ENCODE measurements at regions not wholly inside any gene's neighbourhood (a gene's known extent, or its start where the extent isn't known, plus 50 kb on each side); places are given as distances from the start of the nearest gene placed in this dataset.

DNA sequence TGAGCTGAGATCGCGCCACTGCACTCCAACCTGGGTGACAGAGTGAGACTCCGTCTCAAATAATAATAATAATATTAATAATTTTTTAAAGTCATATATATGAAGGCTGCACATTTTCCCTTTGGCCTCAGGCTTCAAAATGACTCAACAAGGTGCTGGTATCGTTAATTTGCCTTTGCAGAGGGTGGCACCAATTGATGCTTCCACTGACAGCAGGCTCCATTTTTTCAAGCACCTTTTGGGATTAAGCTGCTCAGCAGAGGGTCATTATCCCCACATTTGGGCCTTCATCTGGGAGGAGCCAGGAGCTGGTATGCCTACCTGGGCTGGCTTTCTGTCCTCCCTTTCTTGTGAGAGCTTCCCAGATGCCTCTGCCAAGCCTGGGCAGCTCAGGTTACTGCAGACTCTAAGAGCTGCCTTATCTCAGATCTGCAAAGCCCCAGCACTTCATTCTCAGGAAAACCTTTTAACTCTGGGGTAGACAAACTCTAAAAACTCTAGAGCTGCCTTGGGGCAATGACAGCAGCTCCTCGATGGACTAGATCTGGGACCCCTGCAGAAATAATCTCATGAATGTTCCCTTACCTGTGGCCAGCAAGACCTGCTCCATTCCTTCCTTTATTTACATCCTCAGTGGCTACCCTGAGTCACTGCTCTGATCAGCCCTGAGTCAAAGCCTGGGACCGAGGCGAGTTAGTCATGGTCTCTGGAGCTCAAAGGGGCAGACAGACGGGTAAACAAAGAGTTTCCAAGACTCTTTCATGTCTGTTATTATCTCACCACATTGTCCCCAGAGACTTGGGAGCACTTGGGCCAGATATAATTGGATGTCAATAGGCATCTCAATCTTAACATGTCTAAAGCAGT, 80.0 kb upstream of the EYA2 start:
- H3K4me3 Mint-ChIP-seq: peak overlapping the region; percentile 56
- H3K9me3 Mint-ChIP-seq: no peaks in the 10 kb centered on the region
- peaks cover 8% of the 10 kb centered on the region; the same call in 1 of the 2 replicates for H3K27me3 Mint-ChIP-seq (ENCODE audit: insufficient read depth)
- H3K27ac Mint-ChIP-seq: peak overlapping the region; percentile 43; the same call in 1 of the 2 replicates
- no peak for TF ChIP-seq CTCF (IDR thresholded peaks at IDR 0.05)
- no peaks in the 10 kb centered on the region for H3K36me3 Mint-ChIP-seq (ENCODE audit: low read depth)
- H3K4me1 Mint-ChIP-seq (ENCODE audit: low read depth): peaks cover 32% of the 10 kb centered on the region
- peak; percentile 79 for DNase-seq

GRCh38 chr20:46816097-46816496, 78.5 kb upstream of the EYA2 start:
- H3K9me3 Mint-ChIP-seq: no peaks in the 10 kb centered on the region
- TF ChIP-seq CTCF (IDR thresholded peaks at IDR 0.05): no peak
- no peaks in the 10 kb centered on the region for H3K36me3 Mint-ChIP-seq (ENCODE audit: low read depth)
- DNase-seq: no peak
- peaks cover 32% of the 10 kb centered on the region for H3K4me1 Mint-ChIP-seq (ENCODE audit: low read depth)
- H3K27ac Mint-ChIP-seq: no peak overlapping the region
- peaks cover 4% of the 10 kb centered on the region; the same call in 1 of the 2 replicates for H3K27me3 Mint-ChIP-seq (ENCODE audit: insufficient read depth)
- no peak overlapping the region for H3K4me3 Mint-ChIP-seq

DNA sequence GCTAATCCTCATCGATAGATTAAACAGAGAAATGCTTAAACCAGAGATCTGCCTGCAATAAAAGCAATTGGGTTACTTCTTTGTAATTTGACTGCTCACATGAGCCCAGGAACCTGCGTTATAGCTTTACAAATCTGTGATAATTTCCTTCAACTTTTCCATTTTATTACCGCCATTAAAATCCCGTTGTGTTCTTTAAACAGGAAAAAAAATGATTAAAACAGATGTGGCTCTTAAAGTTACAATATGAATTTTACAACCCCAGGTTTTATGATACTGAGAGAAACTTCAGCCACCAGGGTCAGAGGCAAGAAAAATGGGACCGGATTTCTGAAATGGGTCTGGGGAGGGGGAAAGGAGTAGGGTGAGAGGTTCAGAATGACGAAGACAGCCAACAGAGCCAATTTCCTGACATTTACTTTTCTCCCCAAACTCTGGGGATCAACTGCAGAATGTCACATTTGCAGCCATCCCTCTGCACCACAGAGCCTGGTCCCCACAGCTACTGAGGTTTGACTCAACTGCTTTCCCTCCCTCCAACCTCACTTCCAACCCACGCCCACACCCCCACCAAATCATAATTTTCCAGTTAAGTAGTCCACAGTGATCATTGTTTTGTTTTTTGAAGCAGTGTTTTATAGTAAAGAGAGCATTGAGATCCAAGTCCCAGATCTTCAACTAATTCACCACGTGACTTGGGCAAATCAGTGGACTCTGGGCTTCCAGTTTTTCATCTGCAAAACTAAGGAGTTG, 77.6 kb upstream of the EYA2 start:
- Mint-ChIP-seq H3K4me3 (no peak overlapping the region), H3K9me3 (no peaks in the 10 kb centered on the region), H3K36me3 (ENCODE audit: low read depth) (no peaks in the 10 kb centered on the region), H3K4me1 (ENCODE audit: low read depth) (peaks cover 32% of the 10 kb centered on the region), H3K27me3 (ENCODE audit: insufficient read depth) (peaks cover 2% of the 10 kb centered on the region; the same call in 1 of the 2 replicates), H3K27ac (no peak overlapping the region)
- TF ChIP-seq CTCF (IDR thresholded peaks at IDR 0.05): no peak
- DNase-seq: no peak

- Mint-ChIP-seq H3K27me3 (ENCODE audit: insufficient read depth) (no peaks in the 10 kb centered on the region), H3K4me3 (no peak overlapping the region), H3K4me1 (ENCODE audit: low read depth) (peaks cover 21% of the 10 kb centered on the region), H3K9me3 (peaks cover 8% of the 10 kb centered on the region; the same call in 1 of the 2 replicates), H3K27ac (no peak overlapping the region), H3K36me3 (ENCODE audit: low read depth) (peaks cover 14% of the 10 kb centered on the region)
- TF ChIP-seq CTCF (IDR thresholded peaks at IDR 0.05): no peak
- no peak for DNase-seq
Observed at GRCh38 chr20:46820682-46821081, 74.0 kb upstream of the EYA2 start.

GRCh38 chr20:46823271-46823751, 71.3 kb upstream of the EYA2 start:
- H3K27ac Mint-ChIP-seq: no peak overlapping the region
- H3K4me3 Mint-ChIP-seq: no peak overlapping the region
- TF ChIP-seq CTCF (IDR thresholded peaks at IDR 0.05): no peak
- H3K4me1 Mint-ChIP-seq (ENCODE audit: low read depth): peaks cover 30% of the 10 kb centered on the region
- peaks cover 26% of the 10 kb centered on the region for H3K36me3 Mint-ChIP-seq (ENCODE audit: low read depth)
- H3K9me3 Mint-ChIP-seq: peaks cover 8% of the 10 kb centered on the region; the same call in 1 of the 2 replicates
- no peaks in the 10 kb centered on the region; the same call in 1 of the 2 replicates for H3K27me3 Mint-ChIP-seq (ENCODE audit: insufficient read depth)
- DNase-seq: no peak

Measured in HFFc6 (cell line).